ENCODE measurements at regions not wholly inside any gene's neighbourhood (a gene's known extent, or its start where the extent isn't known, plus 50 kb on each side); places are given as distances from the start of the nearest gene placed in this dataset.
A peak's percentile ranks its signal among the peaks of the same experiment; 100 is the strongest.

DNA sequence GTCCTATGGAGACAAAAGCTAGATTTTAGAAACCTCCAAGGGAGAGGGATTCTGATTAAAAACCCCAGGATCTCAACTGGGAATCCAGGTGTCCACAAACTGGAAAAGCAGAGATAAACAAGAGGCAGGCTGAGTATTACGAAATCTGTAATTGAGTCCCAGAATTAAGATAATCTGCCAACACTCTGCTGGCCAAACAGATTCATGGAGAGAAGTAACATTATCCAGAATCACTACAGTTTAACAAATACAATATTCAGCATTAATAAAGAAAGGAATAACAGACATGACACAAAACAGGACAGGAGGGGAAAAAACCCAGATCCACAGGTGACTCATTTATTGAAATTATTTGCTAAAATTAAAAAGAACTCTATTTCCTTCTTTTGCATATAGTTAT, 227.2 kb upstream of the NANOGP8 start:
- no peaks in the 10 kb centered on the region for H3K36me3 ChIP-seq (ENCODE audit: control insufficient read depth, insufficient read depth, low read length)
- peaks cover 6% of the 10 kb centered on the region for H3K4me1 ChIP-seq (ENCODE audit: control insufficient read depth, extremely low read depth, insufficient read depth, low read length)
- no peak overlapping the region for H3K4me2 ChIP-seq (ENCODE audit: extremely low read depth, insufficient read depth, low read length)
- TF ChIP-seq, protein P1, sequence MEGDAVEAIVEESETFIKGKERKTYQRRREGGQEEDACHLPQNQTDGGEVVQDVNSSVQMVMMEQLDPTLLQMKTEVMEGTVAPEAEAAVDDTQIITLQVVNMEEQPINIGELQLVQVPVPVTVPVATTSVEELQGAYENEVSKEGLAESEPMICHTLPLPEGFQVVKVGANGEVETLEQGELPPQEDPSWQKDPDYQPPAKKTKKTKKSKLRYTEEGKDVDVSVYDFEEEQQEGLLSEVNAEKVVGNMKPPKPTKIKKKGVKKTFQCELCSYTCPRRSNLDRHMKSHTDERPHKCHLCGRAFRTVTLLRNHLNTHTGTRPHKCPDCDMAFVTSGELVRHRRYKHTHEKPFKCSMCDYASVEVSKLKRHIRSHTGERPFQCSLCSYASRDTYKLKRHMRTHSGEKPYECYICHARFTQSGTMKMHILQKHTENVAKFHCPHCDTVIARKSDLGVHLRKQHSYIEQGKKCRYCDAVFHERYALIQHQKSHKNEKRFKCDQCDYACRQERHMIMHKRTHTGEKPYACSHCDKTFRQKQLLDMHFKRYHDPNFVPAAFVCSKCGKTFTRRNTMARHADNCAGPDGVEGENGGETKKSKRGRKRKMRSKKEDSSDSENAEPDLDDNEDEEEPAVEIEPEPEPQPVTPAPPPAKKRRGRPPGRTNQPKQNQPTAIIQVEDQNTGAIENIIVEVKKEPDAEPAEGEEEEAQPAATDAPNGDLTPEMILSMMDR (conservative IDR thresholded peaks at IDR 0.05 in 1 of 2, IDR thresholded peaks at IDR 0.05 in 1 of 2; ENCODE audit: low read depth in 1 of 2, low read length in 2 of 2): no peak
- no peak for TF ChIP-seq EZH2 (IDR thresholded peaks at IDR 0.05; ENCODE audit: low read length, missing control alignments)
- no peaks in the 10 kb centered on the region for H4K20me1 ChIP-seq (ENCODE audit: control insufficient read depth, extremely low read depth, insufficient read depth, low read length)
- no peak for DNase-seq (ENCODE audit: low read depth in 2 of 2)
- no peak overlapping the region for H3K4me3 ChIP-seq (replicated peaks in 1 of 4; ENCODE audit: control extremely low read depth in 1 of 4, insufficient read depth in 1 of 4, low read depth in 3 of 4, low read length in 4 of 4)
- no peak overlapping the region for H3K9ac ChIP-seq (ENCODE audit: insufficient read depth, low read length)
- no peaks in the 10 kb centered on the region for H3K79me2 ChIP-seq (ENCODE audit: control insufficient read depth, insufficient read depth, low read length)
- H3K27me3 ChIP-seq (ENCODE audit: control insufficient read depth, insufficient read depth, low read length): no peaks in the 10 kb centered on the region
- H3K27ac ChIP-seq (ENCODE audit: insufficient read depth, low read length): no peak overlapping the region
- no peak overlapping the region for H2AFZ ChIP-seq (ENCODE audit: low read length)
- no peaks in the 10 kb centered on the region for H3K9me3 ChIP-seq (ENCODE audit: control insufficient read depth, insufficient read depth, low read depth, low read length)

GRCh38 chr15:35311615-35312014, 226.5 kb upstream of the NANOGP8 start:
- peaks cover 12% of the 10 kb centered on the region for H3K4me1 ChIP-seq (ENCODE audit: control insufficient read depth, extremely low read depth, insufficient read depth, low read length)
- H3K9me3 ChIP-seq (ENCODE audit: control insufficient read depth, insufficient read depth, low read depth, low read length): no peaks in the 10 kb centered on the region
- no peaks in the 10 kb centered on the region for H3K27me3 ChIP-seq (ENCODE audit: control insufficient read depth, insufficient read depth, low read length)
- H3K4me2 ChIP-seq (ENCODE audit: extremely low read depth, insufficient read depth, low read length): no peak overlapping the region
- no peak overlapping the region for H3K9ac ChIP-seq (ENCODE audit: insufficient read depth, low read length)
- no peak overlapping the region for H2AFZ ChIP-seq (ENCODE audit: low read length)
- DNase-seq (ENCODE audit: low read depth in 2 of 2): no peak
- H3K36me3 ChIP-seq (ENCODE audit: control insufficient read depth, insufficient read depth, low read length): no peaks in the 10 kb centered on the region
- TF ChIP-seq EZH2 (IDR thresholded peaks at IDR 0.05; ENCODE audit: low read length, missing control alignments): no peak
- TF ChIP-seq, protein P1 (conservative IDR thresholded peaks at IDR 0.05 in 1 of 2, IDR thresholded peaks at IDR 0.05 in 1 of 2; ENCODE audit: low read depth in 1 of 2, low read length in 2 of 2): no peak
- H3K27ac ChIP-seq (ENCODE audit: insufficient read depth, low read length): no peak overlapping the region
- no peak overlapping the region for H3K4me3 ChIP-seq (replicated peaks in 1 of 4; ENCODE audit: control extremely low read depth in 1 of 4, insufficient read depth in 1 of 4, low read depth in 3 of 4, low read length in 4 of 4)
- no peaks in the 10 kb centered on the region for H3K79me2 ChIP-seq (ENCODE audit: control insufficient read depth, insufficient read depth, low read length)
- H4K20me1 ChIP-seq (ENCODE audit: control insufficient read depth, extremely low read depth, insufficient read depth, low read length): no peaks in the 10 kb centered on the region

GRCh38 chr15:35309886-35310285, 224.8 kb upstream of the NANOGP8 start:
- Histone ChIP-seq H3K27ac (ENCODE audit: insufficient read depth, low read length) (no peak overlapping the region), H3K9ac (ENCODE audit: insufficient read depth, low read length) (no peak overlapping the region), H3K9me3 (ENCODE audit: control insufficient read depth, insufficient read depth, low read depth, low read length) (no peaks in the 10 kb centered on the region)

More at GRCh38 chr15:35309886-35310285, 224.8 kb upstream of the NANOGP8 start:
- no peak overlapping the region for H3K4me2 ChIP-seq (ENCODE audit: extremely low read depth, insufficient read depth, low read length)
- H3K36me3 ChIP-seq (ENCODE audit: control insufficient read depth, insufficient read depth, low read length): no peaks in the 10 kb centered on the region
- H3K27me3 ChIP-seq (ENCODE audit: control insufficient read depth, insufficient read depth, low read length): no peaks in the 10 kb centered on the region
- TF ChIP-seq, protein P1 (conservative IDR thresholded peaks at IDR 0.05 in 1 of 2, IDR thresholded peaks at IDR 0.05 in 1 of 2; ENCODE audit: low read depth in 1 of 2, low read length in 2 of 2): no peak
- TF ChIP-seq EZH2 (IDR thresholded peaks at IDR 0.05; ENCODE audit: low read length, missing control alignments): no peak
- H3K4me3 ChIP-seq (replicated peaks in 1 of 4; ENCODE audit: control extremely low read depth in 1 of 4, insufficient read depth in 1 of 4, low read depth in 3 of 4, low read length in 4 of 4): no peak overlapping the region
- peaks cover 21% of the 10 kb centered on the region for H3K4me1 ChIP-seq (ENCODE audit: control insufficient read depth, extremely low read depth, insufficient read depth, low read length)
- no peaks in the 10 kb centered on the region for H3K79me2 ChIP-seq (ENCODE audit: control insufficient read depth, insufficient read depth, low read length)
- peak; percentile 14 to 75 for DNase-seq (ENCODE audit: low read depth in 2 of 2)
- H2AFZ ChIP-seq (ENCODE audit: low read length): no peak overlapping the region
- H4K20me1 ChIP-seq (ENCODE audit: control insufficient read depth, extremely low read depth, insufficient read depth, low read length): no peaks in the 10 kb centered on the region
